ENCODE measurements at regions not wholly inside any gene's neighbourhood (a gene's known extent, or its start where the extent isn't known, plus 50 kb on each side); places are given as distances from the start of the nearest gene placed in this dataset.

- TF ChIP-seq, protein P1, sequence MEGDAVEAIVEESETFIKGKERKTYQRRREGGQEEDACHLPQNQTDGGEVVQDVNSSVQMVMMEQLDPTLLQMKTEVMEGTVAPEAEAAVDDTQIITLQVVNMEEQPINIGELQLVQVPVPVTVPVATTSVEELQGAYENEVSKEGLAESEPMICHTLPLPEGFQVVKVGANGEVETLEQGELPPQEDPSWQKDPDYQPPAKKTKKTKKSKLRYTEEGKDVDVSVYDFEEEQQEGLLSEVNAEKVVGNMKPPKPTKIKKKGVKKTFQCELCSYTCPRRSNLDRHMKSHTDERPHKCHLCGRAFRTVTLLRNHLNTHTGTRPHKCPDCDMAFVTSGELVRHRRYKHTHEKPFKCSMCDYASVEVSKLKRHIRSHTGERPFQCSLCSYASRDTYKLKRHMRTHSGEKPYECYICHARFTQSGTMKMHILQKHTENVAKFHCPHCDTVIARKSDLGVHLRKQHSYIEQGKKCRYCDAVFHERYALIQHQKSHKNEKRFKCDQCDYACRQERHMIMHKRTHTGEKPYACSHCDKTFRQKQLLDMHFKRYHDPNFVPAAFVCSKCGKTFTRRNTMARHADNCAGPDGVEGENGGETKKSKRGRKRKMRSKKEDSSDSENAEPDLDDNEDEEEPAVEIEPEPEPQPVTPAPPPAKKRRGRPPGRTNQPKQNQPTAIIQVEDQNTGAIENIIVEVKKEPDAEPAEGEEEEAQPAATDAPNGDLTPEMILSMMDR (IDR thresholded peaks at IDR 0.05; ENCODE audit: borderline replicate concordance, extremely low read depth, low read length, poor library complexity, severe bottlenecking): no peak
- TF ChIP-seq EZH2 (IDR thresholded peaks at IDR 0.05; ENCODE audit: borderline replicate concordance, low read depth, low read length, severe bottlenecking): no peak
These were observed 344.1 kb upstream of the REG3G start for GRCh38 chr2:78681386-78681785.

Measured in DND-41 (cell line).